ENCODE measurements at regions not wholly inside any gene's neighbourhood (a gene's known extent, or its start where the extent isn't known, plus 50 kb on each side); places are given as distances from the start of the nearest gene placed in this dataset.

DNA sequence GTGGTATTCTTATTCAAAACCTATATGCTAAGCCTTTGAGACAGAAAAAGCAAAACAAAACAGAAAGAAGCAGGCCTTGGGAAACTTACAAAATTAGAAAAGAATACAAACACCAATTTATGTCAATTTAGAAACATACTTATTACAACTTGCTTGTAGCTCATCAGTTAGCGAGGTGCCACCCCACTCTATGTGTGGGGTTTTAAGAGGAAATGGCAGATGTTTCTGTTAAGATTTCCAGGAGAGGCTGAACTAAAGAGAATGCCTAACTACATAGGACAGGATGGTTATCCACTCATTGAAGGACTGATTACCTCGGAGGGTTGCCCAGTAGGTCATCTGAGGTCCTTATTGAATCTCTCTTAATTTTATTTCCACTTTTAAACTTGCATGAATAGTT lies 302.0 kb downstream of the ETS1 start:
- H3K23ac ChIP-seq (ENCODE audit: low read depth, low read length) = no peak overlapping the region

More for the DNA sequence above, 302.0 kb downstream of the ETS1 start:
- Histone ChIP-seq H4K5ac (ENCODE audit: low read depth, low read length) (no peak overlapping the region), H2AK9ac (replicated peaks; ENCODE audit: low read depth, low read length, poor library complexity) (no peak overlapping the region), H4K8ac (ENCODE audit: low read depth in 2 of 2, low read length in 2 of 2) (no peak overlapping the region), H3K4me2 (ENCODE audit: low read depth, low read length) (no peak overlapping the region), H2BK5ac (ENCODE audit: low read depth, low read length, poor library complexity, severe bottlenecking) (no peak overlapping the region), H3K27me3 (ENCODE audit: control insufficient read depth, insufficient read depth, low read length) (peaks cover 1% of the 10 kb centered on the region; the same call in 1 of the 2 replicates), H2BK15ac (ENCODE audit: low read depth, low read length) (no peak overlapping the region), H3K9ac (ENCODE audit: low read depth, low read length) (no peak overlapping the region), H4K20me1 (ENCODE audit: insufficient read depth, low read length) (no peaks in the 10 kb centered on the region), H3K4me1 (ENCODE audit: control insufficient read depth, insufficient read depth, low read length) (peaks cover 1% of the 10 kb centered on the region), H2AK5ac (ENCODE audit: low read depth, low read length) (no peak overlapping the region), H3K27ac (ENCODE audit: insufficient read depth, low read length) (no peak overlapping the region), H3K14ac (replicated peaks; ENCODE audit: low read depth, low read length) (no peak overlapping the region), H4K91ac (ENCODE audit: insufficient read depth, low read depth, low read length) (no peak overlapping the region), H3K56ac (ENCODE audit: extremely low read depth, insufficient read depth, low read length) (no peak overlapping the region), H3K4ac (ENCODE audit: low read depth, low read length) (no peak overlapping the region), H3K9me3 (ENCODE audit: control insufficient read depth, insufficient read depth, low read length) (no peaks in the 10 kb centered on the region), H3K79me1 (ENCODE audit: low read depth in 1 of 2, low read length in 2 of 2) (no peaks in the 10 kb centered on the region), H2AFZ (replicated peaks; ENCODE audit: low read length, poor library complexity) (no peak overlapping the region), H2BK20ac (ENCODE audit: low read depth, low read length) (no peak overlapping the region), H3K36me3 (ENCODE audit: control insufficient read depth, insufficient read depth, low read length) (no peaks in the 10 kb centered on the region), H2BK120ac (ENCODE audit: low read depth, low read length) (no peak overlapping the region), H3K4me3 (ENCODE audit: insufficient read depth, low read depth, low read length) (no peak overlapping the region), H3K9me1 (ENCODE audit: insufficient read depth, low read length) (0 out of 2 replicates have a peak, but pooled peaks cover under 1% of the 10 kb centered on the region), H3K18ac (ENCODE audit: low read depth, low read length) (no peak overlapping the region)
- dilution Hi-C loops (cut with HindIII; ENCODE audit: low sequenced_read_pairs, unreplicated experiment) = no loop called here
- ATAC-seq (ENCODE audit: low read depth) (no peak), DNase-seq (no peak)
- BruUV-seq (replicated peaks) = no TSS peak
- CTCF ChIA-PET = no interaction called here
- in situ Hi-C loops (cut with MboI; ENCODE audit: low sequenced_read_pairs) = loop anchor here (5.0 to 10.0 kb wide), 4 partner anchors 108 to 549 kb away; no protein-coding TSS in a partner anchor
- POLR2A ChIA-PET (ENCODE audit: unreplicated experiment) = no interaction called here
- intact Hi-C loops (cut with micrococcal nuclease) = no loop called here
- TF ChIP-seq, protein P1, sequence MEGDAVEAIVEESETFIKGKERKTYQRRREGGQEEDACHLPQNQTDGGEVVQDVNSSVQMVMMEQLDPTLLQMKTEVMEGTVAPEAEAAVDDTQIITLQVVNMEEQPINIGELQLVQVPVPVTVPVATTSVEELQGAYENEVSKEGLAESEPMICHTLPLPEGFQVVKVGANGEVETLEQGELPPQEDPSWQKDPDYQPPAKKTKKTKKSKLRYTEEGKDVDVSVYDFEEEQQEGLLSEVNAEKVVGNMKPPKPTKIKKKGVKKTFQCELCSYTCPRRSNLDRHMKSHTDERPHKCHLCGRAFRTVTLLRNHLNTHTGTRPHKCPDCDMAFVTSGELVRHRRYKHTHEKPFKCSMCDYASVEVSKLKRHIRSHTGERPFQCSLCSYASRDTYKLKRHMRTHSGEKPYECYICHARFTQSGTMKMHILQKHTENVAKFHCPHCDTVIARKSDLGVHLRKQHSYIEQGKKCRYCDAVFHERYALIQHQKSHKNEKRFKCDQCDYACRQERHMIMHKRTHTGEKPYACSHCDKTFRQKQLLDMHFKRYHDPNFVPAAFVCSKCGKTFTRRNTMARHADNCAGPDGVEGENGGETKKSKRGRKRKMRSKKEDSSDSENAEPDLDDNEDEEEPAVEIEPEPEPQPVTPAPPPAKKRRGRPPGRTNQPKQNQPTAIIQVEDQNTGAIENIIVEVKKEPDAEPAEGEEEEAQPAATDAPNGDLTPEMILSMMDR (conservative IDR thresholded peaks at IDR 0.05; ENCODE audit: low read depth, low read length) = no peak
- TF ChIP-seq CHD1 (IDR thresholded peaks at IDR 0.05; ENCODE audit: low read depth, low read length) = no peak
- no peak for TF ChIP-seq POLR2A (IDR thresholded peaks at IDR 0.05; ENCODE audit: low read depth, low read length)
- TF ChIP-seq SMC3 (IDR thresholded peaks at IDR 0.05; ENCODE audit: low read depth, low read length) = no peak
- no peak for TF ChIP-seq USF2 (IDR thresholded peaks at IDR 0.05; ENCODE audit: low read depth, low read length)
- no peak for TF ChIP-seq FOS (IDR thresholded peaks at IDR 0.05; ENCODE audit: low read depth, low read length)
- TF ChIP-seq RCOR1 (IDR thresholded peaks at IDR 0.05; ENCODE audit: insufficient replicate concordance, low read length) = no peak
- no peak for TF ChIP-seq MAZ (IDR thresholded peaks at IDR 0.05; ENCODE audit: borderline replicate concordance, low read depth, low read length)
- TF ChIP-seq ELK1 (IDR thresholded peaks at IDR 0.05; ENCODE audit: borderline replicate concordance, low read depth, low read length) = no peak
- TF ChIP-seq CEBPB (IDR thresholded peaks at IDR 0.05; ENCODE audit: low read depth, low read length) = no peak
- TF ChIP-seq RAD21 (IDR thresholded peaks at IDR 0.05; ENCODE audit: low read length) = no peak
- no peak for TF ChIP-seq MXI1 (IDR thresholded peaks at IDR 0.05; ENCODE audit: borderline replicate concordance, low read depth, low read length)
- TF ChIP-seq NFE2L2 (IDR thresholded peaks at IDR 0.05; ENCODE audit: low read depth, low read length) = no peak
- TF ChIP-seq BHLHE40 (IDR thresholded peaks at IDR 0.05; ENCODE audit: low read depth, low read length) = no peak
- TF ChIP-seq MAFK (IDR thresholded peaks at IDR 0.05; ENCODE audit: low read depth, low read length) = no peak
- no peak for TF ChIP-seq RFX5 (IDR thresholded peaks at IDR 0.05; ENCODE audit: low read depth, low read length)
- no CpG with 5 or more reads among the region's 2 CpGs for WGBS, 2 experiments (ENCODE audit: extremely low coverage in 2 of 2, insufficient read length in 1 of 2)
